GM12873 (cell line): ENCODE measurements at regions not wholly inside any gene's neighbourhood (a gene's known extent, or its start where the extent isn't known, plus 50 kb on each side); places are given as distances from the start of the nearest gene placed in this dataset.

Experiments
- CTCF ChIP-seq: IDR thresholded peaks from 2 replicates; pipeline ENCODE4 v1.5.1; 2012; ENCODE audit warnings: low read depth, mild to moderate bottlenecking, moderate library complexity, low read length, control low read depth; ENCODE audit not compliant: insufficient read depth; ENCODE audit errors: missing control alignments

- peak; percentile 21 for TF ChIP-seq CTCF
Observed at GRCh38 chr18:8480506-8481328, 128.5 kb upstream of the RAB12 start.

- no peak for TF ChIP-seq CTCF
Observed at GRCh38 chr18:8484951-8485350, 124.3 kb upstream of the RAB12 start.

GRCh38 chr18:8489761-8490160 is 119.5 kb upstream of the RAB12 start:
- no peak for TF ChIP-seq CTCF

- TF ChIP-seq CTCF = no peak
Observed at GRCh38 chr18:8491516-8491915, 117.7 kb upstream of the RAB12 start.

- no peak for TF ChIP-seq CTCF
Observed at GRCh38 chr18:8493141-8493540, 116.1 kb upstream of the RAB12 start.

- TF ChIP-seq CTCF = no peak
Observed at GRCh38 chr18:8496186-8496585, 113.1 kb upstream of the RAB12 start.

GRCh38 chr18:8498905-8499304 is 110.3 kb upstream of the RAB12 start:
- no peak for TF ChIP-seq CTCF
